H9 (cell line): ENCODE measurements at regions not wholly inside any gene's neighbourhood (a gene's known extent, or its start where the extent isn't known, plus 50 kb on each side); places are given as distances from the start of the nearest gene placed in this dataset.

Experiments
- DNase-seq: peaks from one replicate; pipeline ENCODE4 v3.0.0-alpha.2; 2017
- H2AFZ ChIP-seq: one replicate; pipeline ENCODE4 v1.6.1; 2013; ENCODE audit warnings: mild to moderate bottlenecking, low read length, control low read depth, moderate library complexity
- H2AK5ac ChIP-seq: 2 replicates; pipeline ENCODE4 v1.6.1; 2013; ENCODE audit warnings: low read length, control low read depth, mixed read lengths; ENCODE audit not compliant: insufficient read length
- H2BK120ac ChIP-seq: one replicate; pipeline ENCODE4 v1.6.1; 2013; ENCODE audit warnings: low read depth, mild to moderate bottlenecking, low read length, control low read depth, inconsistent platforms; ENCODE audit not compliant: poor library complexity, severe bottlenecking
- H2BK12ac ChIP-seq: 2 replicates; pipeline ENCODE4 v1.6.1; 2013; ENCODE audit warnings: low read length, control low read depth, mixed read lengths, low read depth; ENCODE audit not compliant: insufficient read length
- H2BK15ac ChIP-seq: 2 replicates; pipeline ENCODE4 v1.6.1; 2013; ENCODE audit warnings: low read depth, low read length, control low read depth
- H2BK20ac ChIP-seq: one replicate; pipeline ENCODE4 v1.6.1; 2013; ENCODE audit warnings: low read depth, mild to moderate bottlenecking, low read length, control low read depth, inconsistent platforms; ENCODE audit not compliant: poor library complexity, severe bottlenecking
- H2BK5ac ChIP-seq: 2 replicates; pipeline ENCODE4 v1.6.1; 2013; ENCODE audit warnings: low read length, control low read depth, mixed read lengths; ENCODE audit not compliant: insufficient read length
- H3K14ac ChIP-seq: 2 replicates; pipeline ENCODE4 v1.6.1; 2013; ENCODE audit warnings: low read length, control low read depth; ENCODE audit not compliant: insufficient read depth
- H3K18ac ChIP-seq: 2 replicates; pipeline ENCODE4 v1.6.1; 2013; ENCODE audit warnings: low read depth, mild to moderate bottlenecking, mixed read lengths, low read length, control low read depth; ENCODE audit not compliant: insufficient read length
- H3K23ac ChIP-seq: 2 replicates; pipeline ENCODE4 v1.6.1; 2013; ENCODE audit warnings: low read length, control low read depth, mixed read lengths, low read depth; ENCODE audit not compliant: insufficient read length
- H3K23me2 ChIP-seq: 2 replicates; pipeline ENCODE4 v1.6.1; 2013; ENCODE audit warnings: low read depth, mild to moderate bottlenecking, mixed read lengths, low read length, control low read depth; ENCODE audit not compliant: insufficient read length, poor library complexity, severe bottlenecking
- H3K27ac ChIP-seq: 2 replicates; pipeline ENCODE4 v1.5.1; 2013; ENCODE audit warnings: low read length, control low read depth, mixed read lengths, low read depth; ENCODE audit not compliant: insufficient read length
- H3K27me3 ChIP-seq: 2 replicates; pipeline ENCODE4 v1.6.1; 2013; ENCODE audit warnings: low read length, control low read depth, inconsistent platforms; ENCODE audit not compliant: insufficient read depth
- H3K4ac ChIP-seq: 2 replicates; pipeline ENCODE4 v1.6.1; 2013; ENCODE audit warnings: low read depth, mild to moderate bottlenecking, control low read depth, inconsistent platforms, low read length, moderate library complexity
- H3K4me1 ChIP-seq: 2 replicates; pipeline ENCODE4 v1.6.1; 2013; ENCODE audit warnings: low read length, control low read depth, inconsistent platforms; ENCODE audit not compliant: insufficient read depth
- H3K4me2 ChIP-seq: 2 replicates; pipeline ENCODE4 v1.6.1; 2013; ENCODE audit warnings: low read length, control low read depth, mixed read lengths; ENCODE audit not compliant: insufficient read length, insufficient read depth
- H3K56ac ChIP-seq: 2 replicates; pipeline ENCODE4 v1.6.1; 2013; ENCODE audit warnings: low read depth, mild to moderate bottlenecking, mixed read lengths, low read length, control low read depth; ENCODE audit not compliant: insufficient read length
- H3K79me1 ChIP-seq: 2 replicates; pipeline ENCODE4 v1.6.1; 2013; ENCODE audit warnings: low read depth, mild to moderate bottlenecking, moderate library complexity, low read length, control low read depth, inconsistent platforms; ENCODE audit not compliant: insufficient read depth, poor library complexity, severe bottlenecking
- H3K79me2 ChIP-seq: 2 replicates; pipeline ENCODE4 v1.6.1; 2013; ENCODE audit warnings: low read length, control low read depth, inconsistent platforms; ENCODE audit not compliant: insufficient read depth
- H3K9ac ChIP-seq: 2 replicates; pipeline ENCODE4 v1.6.1; 2013; ENCODE audit warnings: low read length, control low read depth, mixed read lengths; ENCODE audit not compliant: insufficient read length; ENCODE audit errors: extremely low read depth
- H3K9me3 ChIP-seq: one replicate; pipeline ENCODE4 v1.6.1; 2013; ENCODE audit warnings: low read depth, low read length, inconsistent platforms; ENCODE audit not compliant: control insufficient read depth
- H3T11ph ChIP-seq: one replicate; pipeline ENCODE4 v1.6.1; 2013; ENCODE audit warnings: mild to moderate bottlenecking, low read length, control low read depth, inconsistent platforms
- H4K20me1 ChIP-seq: one replicate; pipeline ENCODE4 v1.6.1; 2013; ENCODE audit not compliant: control insufficient read depth, insufficient read length, insufficient read depth
- H4K5ac ChIP-seq: 2 replicates; pipeline ENCODE4 v1.6.1; 2013; ENCODE audit warnings: low read depth, mild to moderate bottlenecking, mixed read lengths, low read length, control low read depth; ENCODE audit not compliant: insufficient read length
- H4K8ac ChIP-seq: replicated peaks from 2 replicates; pipeline ENCODE4 v1.6.1; 2013; ENCODE audit warnings: low read length, control low read depth, mixed read lengths, low read depth; ENCODE audit not compliant: insufficient read length
- H4K91ac ChIP-seq: 2 replicates; pipeline ENCODE4 v1.6.1; 2013; ENCODE audit warnings: low read depth, mild to moderate bottlenecking, moderate library complexity, mixed read lengths, low read length, control low read depth; ENCODE audit not compliant: insufficient read length
- H3K27ac Mint-ChIP-seq, 3 experiments: 2 replicates in 2 of 3; 3 replicates in 1 of 3; pipeline ENCODE4 v1.8.0; 2020 to 2021; ENCODE audit warnings: mixed read lengths in 3 of 3, mild to moderate bottlenecking in 1 of 3, moderate library complexity in 1 of 3
- H3K27me3 Mint-ChIP-seq: 2 replicates; pipeline ENCODE4 v1.8.0; 2021; ENCODE audit warnings: low read depth, mild to moderate bottlenecking, moderate library complexity, mixed read lengths
- H3K36me3 Mint-ChIP-seq, 3 experiments: 2 replicates in 2 of 3; 3 replicates in 1 of 3; pipeline ENCODE4 v1.8.0; 2020 to 2021; ENCODE audit warnings: low read depth in 3 of 3, mixed read lengths in 3 of 3; ENCODE audit not compliant: insufficient read depth in 1 of 3
- H3K4me1 Mint-ChIP-seq, 2 experiments: 2 replicates each; pipeline ENCODE4 v1.8.0; 2020; ENCODE audit warnings: mixed read lengths in 2 of 2
- H3K4me3 Mint-ChIP-seq, 2 experiments: 2 replicates in 1 of 2; 3 replicates in 1 of 2; pipeline ENCODE4 v1.8.0; 2020 to 2021; ENCODE audit warnings: mild to moderate bottlenecking in 2 of 2, mixed read lengths in 2 of 2, moderate library complexity in 1 of 2
- H3K9me3 Mint-ChIP-seq, 2 experiments: 2 replicates in 1 of 2; 3 replicates in 1 of 2; pipeline ENCODE4 v1.8.0; 2020; ENCODE audit warnings: mild to moderate bottlenecking in 2 of 2, mixed read lengths in 2 of 2, moderate library complexity in 1 of 2
- WGBS: extraction: QIAGEN DNeasy Blood & Tissue Kit; methylation state at CpG from one replicate; pipeline ENCODE4 v1.1.7; 2013; ENCODE audit warnings: missing lambda C conversion rate, low lambda C conversion rate, mixed read lengths; ENCODE audit not compliant: insufficient read length; ENCODE audit errors: extremely low coverage; 5-methylcytosine and 5-hydroxymethylcytosine counted together
- TF ChIP-seq, protein P1 (sequence below): fragments of 200-600 bp; sonication (generic); conservative IDR thresholded peaks from 3 replicates; pipeline ENCODE4 v1.8.0; 2021; ENCODE audit warnings: antibody characterized with exemption, mild to moderate bottlenecking

DNA sequence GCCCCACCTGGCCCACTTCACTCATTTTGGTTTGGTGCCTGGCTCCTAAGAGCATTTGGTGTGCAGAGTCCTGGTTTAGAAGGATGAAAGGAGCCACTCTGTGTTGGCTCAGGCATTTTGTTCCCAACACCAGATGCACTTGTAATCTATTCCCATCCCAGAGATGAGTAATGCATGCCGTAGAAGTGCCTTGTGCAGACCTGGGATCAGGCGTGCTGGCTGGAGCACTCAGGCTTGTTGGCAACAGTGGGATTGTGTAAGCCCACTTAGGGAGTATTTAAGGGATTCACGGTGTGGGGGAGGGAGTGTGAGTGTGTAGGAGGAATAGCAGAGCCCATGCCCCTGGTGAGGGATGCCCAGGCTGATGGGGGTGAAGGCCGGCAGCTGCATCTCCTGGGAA is 501.5 kb upstream of the TBX3 start:
- no peak overlapping the region for H3K4me2 ChIP-seq
- peaks cover 3 to 4% of the 10 kb centered on the region in 2 experiments; a peak in 3 of 4 replicates for H3K4me1 Mint-ChIP-seq
- H4K20me1 ChIP-seq = no peaks in the 10 kb centered on the region
- no peak overlapping the region for H3K14ac ChIP-seq
- H2BK5ac ChIP-seq = no peak overlapping the region
- peaks cover 0 to 9% (median 1%) of the 10 kb centered on the region in 3 experiments; a peak in 2 of 7 replicates for H3K36me3 Mint-ChIP-seq
- peaks cover 8% of the 10 kb centered on the region for H3K9me3 ChIP-seq
- no peak overlapping the region for H3K56ac ChIP-seq
- TF ChIP-seq, protein P1, sequence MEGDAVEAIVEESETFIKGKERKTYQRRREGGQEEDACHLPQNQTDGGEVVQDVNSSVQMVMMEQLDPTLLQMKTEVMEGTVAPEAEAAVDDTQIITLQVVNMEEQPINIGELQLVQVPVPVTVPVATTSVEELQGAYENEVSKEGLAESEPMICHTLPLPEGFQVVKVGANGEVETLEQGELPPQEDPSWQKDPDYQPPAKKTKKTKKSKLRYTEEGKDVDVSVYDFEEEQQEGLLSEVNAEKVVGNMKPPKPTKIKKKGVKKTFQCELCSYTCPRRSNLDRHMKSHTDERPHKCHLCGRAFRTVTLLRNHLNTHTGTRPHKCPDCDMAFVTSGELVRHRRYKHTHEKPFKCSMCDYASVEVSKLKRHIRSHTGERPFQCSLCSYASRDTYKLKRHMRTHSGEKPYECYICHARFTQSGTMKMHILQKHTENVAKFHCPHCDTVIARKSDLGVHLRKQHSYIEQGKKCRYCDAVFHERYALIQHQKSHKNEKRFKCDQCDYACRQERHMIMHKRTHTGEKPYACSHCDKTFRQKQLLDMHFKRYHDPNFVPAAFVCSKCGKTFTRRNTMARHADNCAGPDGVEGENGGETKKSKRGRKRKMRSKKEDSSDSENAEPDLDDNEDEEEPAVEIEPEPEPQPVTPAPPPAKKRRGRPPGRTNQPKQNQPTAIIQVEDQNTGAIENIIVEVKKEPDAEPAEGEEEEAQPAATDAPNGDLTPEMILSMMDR = no peak
- no peak overlapping the region for H2BK120ac ChIP-seq
- H3K27me3 Mint-ChIP-seq = 0 out of 2 replicates have a peak, but pooled peaks cover 1% of the 10 kb centered on the region
- H3T11ph ChIP-seq = no peak overlapping the region
- H4K91ac ChIP-seq = no peak overlapping the region
- no peaks in the 10 kb centered on the region for H3K79me1 ChIP-seq
- no peaks in the 10 kb centered on the region for H3K4me1 ChIP-seq
- DNase-seq = no peak
- no peak overlapping the region for H3K23ac ChIP-seq
- H2BK12ac ChIP-seq = no peak overlapping the region
- no peak overlapping the region for H2BK15ac ChIP-seq
- no peaks in the 10 kb centered on the region for H3K79me2 ChIP-seq
- WGBS = no CpG with 5 or more reads among the region's 4 CpGs
- H3K4ac ChIP-seq = no peak overlapping the region; the same call in 1 of the 2 replicates
- H4K5ac ChIP-seq = peak overlapping the region; percentile 46
- no peak overlapping the region for H3K9ac ChIP-seq
- H3K23me2 ChIP-seq = no peaks in the 10 kb centered on the region
- no peak overlapping the region for H3K27ac ChIP-seq
- no peak overlapping the region for H2AFZ ChIP-seq
- H3K27ac Mint-ChIP-seq = no peak overlapping the region
- peaks cover 12 to 13% of the 10 kb centered on the region in 2 experiments for H3K9me3 Mint-ChIP-seq
- no peaks in the 10 kb centered on the region for H3K27me3 ChIP-seq
- no peak overlapping the region for H3K18ac ChIP-seq
- no peak overlapping the region for H2BK20ac ChIP-seq
- H3K4me3 Mint-ChIP-seq = no peak overlapping the region
- H2AK5ac ChIP-seq = no peak overlapping the region
- no peak overlapping the region for H4K8ac ChIP-seq
